ENCODE measurements at regions not wholly inside any gene's neighbourhood (a gene's known extent, or its start where the extent isn't known, plus 50 kb on each side); places are given as distances from the start of the nearest gene placed in this dataset.
A peak's percentile ranks its signal among the peaks of the same experiment; 100 is the strongest.

DNA sequence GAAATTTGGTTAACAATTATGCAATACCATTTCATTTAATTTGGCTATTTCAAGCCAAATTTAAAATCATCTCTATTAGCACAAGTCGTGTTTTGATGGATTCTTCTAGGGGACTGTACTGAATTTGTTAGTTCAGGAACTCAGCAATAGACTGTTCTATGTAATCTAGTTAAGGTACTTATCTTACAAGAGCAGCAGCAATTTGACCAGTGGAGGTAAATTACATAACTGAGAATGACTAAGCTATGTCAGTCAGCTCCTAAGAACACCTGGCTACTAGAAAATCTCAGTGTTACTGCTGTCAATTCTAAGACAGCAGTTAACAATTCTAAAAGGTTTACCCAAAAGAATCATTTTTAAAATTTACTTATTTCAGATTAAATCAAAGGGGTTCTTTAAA, 513.9 kb upstream of the ZWINT start:
- Histone ChIP-seq H3K79me1 (ENCODE audit: low read length) (no peaks in the 10 kb centered on the region), H3K27ac (ENCODE audit: low read depth, low read length) (no peak overlapping the region), H3K4me2 (ENCODE audit: low read length) (no peak overlapping the region), H3K9me3 (ENCODE audit: insufficient read depth, low read depth, low read length) (no peaks in the 10 kb centered on the region), H4K8ac (ENCODE audit: low read depth, low read length) (no peak overlapping the region), H3K4me3 (ENCODE audit: low read depth, low read length) (no peak overlapping the region), H3K9ac (ENCODE audit: low read length) (no peak overlapping the region), H3K79me2 (ENCODE audit: control insufficient read depth, insufficient read depth, low read length, poor library complexity) (no peaks in the 10 kb centered on the region), H4K12ac (ENCODE audit: low read depth, low read length) (no peak overlapping the region), H2BK12ac (ENCODE audit: low read length) (no peak overlapping the region), H3K36me3 (ENCODE audit: control insufficient read depth in 1 of 2, insufficient read depth in 2 of 2, low read length in 2 of 2) (no peaks in the 10 kb centered on the region), H2AFZ (ENCODE audit: insufficient read depth, low read length, poor library complexity) (no peak overlapping the region), H2BK120ac (ENCODE audit: insufficient read depth, low read length, poor library complexity) (no peak overlapping the region), H4K91ac (ENCODE audit: low read depth, low read length) (no peak overlapping the region), H3K4me1 (ENCODE audit: control insufficient read depth in 1 of 2, insufficient read depth in 2 of 2, low read length in 2 of 2) (no peaks in the 10 kb centered on the region), H3K23ac (ENCODE audit: low read length) (no peak overlapping the region), H3K27me3 (ENCODE audit: insufficient read depth, low read length) (no peaks in the 10 kb centered on the region), H3K4ac (ENCODE audit: low read depth, low read length) (no peak overlapping the region), H3K14ac (ENCODE audit: low read length) (no peak overlapping the region), H2BK5ac (ENCODE audit: low read depth, low read length, poor library complexity) (no peak overlapping the region), H2AK5ac (ENCODE audit: low read length) (no peak overlapping the region), H3K18ac (ENCODE audit: low read length) (no peak overlapping the region)
- DNase-seq = peak in 1 of 2 donors; percentile 8
- WGBS (ENCODE audit: extremely low coverage, insufficient coverage, insufficient read length) = no CpG with 5 or more reads among the region's 1 CpG

DNA sequence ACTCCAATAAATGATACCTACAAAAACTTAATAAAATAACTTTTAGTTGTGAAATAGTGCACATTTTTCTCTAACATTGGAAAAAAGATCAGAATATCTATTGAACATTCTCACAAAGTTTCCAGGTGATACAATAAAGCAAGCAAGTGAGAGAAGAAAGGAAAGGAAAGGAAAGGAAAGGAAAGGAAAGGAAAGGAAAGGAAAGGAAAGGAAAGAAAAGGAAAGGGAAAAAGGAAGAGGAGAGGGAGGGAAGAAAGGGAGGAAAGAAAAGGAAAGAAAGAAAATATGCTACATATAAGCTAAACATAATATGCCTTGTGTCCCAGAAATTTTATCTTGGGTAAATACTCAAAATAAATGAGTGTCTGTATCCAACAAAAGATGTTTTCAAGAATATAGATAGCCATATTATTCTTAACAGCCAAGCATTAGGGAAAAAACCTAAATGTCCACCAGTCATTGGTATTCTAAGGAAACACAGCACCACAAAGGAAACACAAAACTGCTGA, 510.2 kb upstream of the ZWINT start:
- no peaks in the 10 kb centered on the region for H3K9me3 ChIP-seq (ENCODE audit: insufficient read depth, low read depth, low read length)
- no peak overlapping the region for H3K18ac ChIP-seq (ENCODE audit: low read length)
- no peaks in the 10 kb centered on the region for H3K36me3 ChIP-seq (ENCODE audit: control insufficient read depth in 1 of 2, insufficient read depth in 2 of 2, low read length in 2 of 2)
- no peak overlapping the region for H2BK12ac ChIP-seq (ENCODE audit: low read length)
- H3K4me3 ChIP-seq (ENCODE audit: low read depth, low read length) = no peak overlapping the region
- no peak overlapping the region for H4K12ac ChIP-seq (ENCODE audit: low read depth, low read length)
- no peak overlapping the region for H3K14ac ChIP-seq (ENCODE audit: low read length)
- H2BK120ac ChIP-seq (ENCODE audit: insufficient read depth, low read length, poor library complexity) = no peak overlapping the region
- no peak overlapping the region for H4K8ac ChIP-seq (ENCODE audit: low read depth, low read length)
- H3K79me1 ChIP-seq (ENCODE audit: low read length) = no peaks in the 10 kb centered on the region
- H3K9ac ChIP-seq (ENCODE audit: low read length) = no peak overlapping the region
- no peak overlapping the region for H3K23ac ChIP-seq (ENCODE audit: low read length)
- no peak overlapping the region for H4K91ac ChIP-seq (ENCODE audit: low read depth, low read length)
- no peak overlapping the region for H3K27ac ChIP-seq (ENCODE audit: low read depth, low read length)
- no peak overlapping the region for H2BK5ac ChIP-seq (ENCODE audit: low read depth, low read length, poor library complexity)
- no peaks in the 10 kb centered on the region for H3K27me3 ChIP-seq (ENCODE audit: insufficient read depth, low read length)
- no peak overlapping the region for H3K4me2 ChIP-seq (ENCODE audit: low read length)
- no peak for DNase-seq
- no peaks in the 10 kb centered on the region for H3K4me1 ChIP-seq (ENCODE audit: control insufficient read depth in 1 of 2, insufficient read depth in 2 of 2, low read length in 2 of 2)
- H3K4ac ChIP-seq (ENCODE audit: low read depth, low read length) = no peak overlapping the region
- no peak overlapping the region for H2AK5ac ChIP-seq (ENCODE audit: low read length)
- H3K79me2 ChIP-seq (ENCODE audit: control insufficient read depth, insufficient read depth, low read length, poor library complexity) = no peaks in the 10 kb centered on the region
- H2AFZ ChIP-seq (ENCODE audit: insufficient read depth, low read length, poor library complexity) = no peak overlapping the region

DNA sequence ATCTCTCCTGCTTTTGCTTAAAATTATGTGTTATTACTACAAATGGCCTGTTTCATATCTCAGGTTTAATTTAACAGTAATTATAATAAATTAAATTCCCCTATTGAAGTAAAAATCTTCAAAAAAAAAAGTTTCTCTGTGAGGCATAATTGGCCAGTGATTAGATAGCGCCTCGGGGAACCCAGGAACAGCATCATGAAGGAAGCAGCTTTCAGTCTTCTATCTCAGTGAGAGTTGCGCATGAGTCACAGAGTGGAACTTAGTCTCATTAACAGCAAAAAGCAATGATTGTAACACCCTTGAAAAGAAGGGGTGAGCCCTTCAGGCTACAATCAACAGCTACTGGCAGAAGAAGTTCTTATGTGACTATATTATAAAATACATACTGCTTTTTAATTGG, 506.2 kb upstream of the ZWINT start:
- H3K9me3 ChIP-seq (ENCODE audit: insufficient read depth, low read depth, low read length) = no peaks in the 10 kb centered on the region
- H3K4me1 ChIP-seq (ENCODE audit: control insufficient read depth in 1 of 2, insufficient read depth in 2 of 2, low read length in 2 of 2) = no peaks in the 10 kb centered on the region
- no peak overlapping the region for H2BK120ac ChIP-seq (ENCODE audit: insufficient read depth, low read length, poor library complexity)
- no peaks in the 10 kb centered on the region for H3K27me3 ChIP-seq (ENCODE audit: insufficient read depth, low read length)
- no peak overlapping the region for H3K9ac ChIP-seq (ENCODE audit: low read length)
- DNase-seq = no peak
- no peaks in the 10 kb centered on the region for H3K79me1 ChIP-seq (ENCODE audit: low read length)
- no peak overlapping the region for H3K4me3 ChIP-seq (ENCODE audit: low read depth, low read length)
- no peak overlapping the region for H2BK12ac ChIP-seq (ENCODE audit: low read length)
- H3K18ac ChIP-seq (ENCODE audit: low read length) = no peak overlapping the region
- H3K79me2 ChIP-seq (ENCODE audit: control insufficient read depth, insufficient read depth, low read length, poor library complexity) = no peaks in the 10 kb centered on the region
- no peak overlapping the region for H2AFZ ChIP-seq (ENCODE audit: insufficient read depth, low read length, poor library complexity)
- H3K36me3 ChIP-seq (ENCODE audit: control insufficient read depth in 1 of 2, insufficient read depth in 2 of 2, low read length in 2 of 2) = no peaks in the 10 kb centered on the region
- no peak overlapping the region for H4K8ac ChIP-seq (ENCODE audit: low read depth, low read length)
- H4K12ac ChIP-seq (ENCODE audit: low read depth, low read length) = no peak overlapping the region
- no peak overlapping the region for H3K4ac ChIP-seq (ENCODE audit: low read depth, low read length)
- no peak overlapping the region for H3K14ac ChIP-seq (ENCODE audit: low read length)
- H3K27ac ChIP-seq (ENCODE audit: low read depth, low read length) = no peak overlapping the region
- no peak overlapping the region for H4K91ac ChIP-seq (ENCODE audit: low read depth, low read length)
- no peak overlapping the region for H2AK5ac ChIP-seq (ENCODE audit: low read length)
- WGBS (ENCODE audit: extremely low coverage, insufficient coverage, insufficient read length) = no CpG with 5 or more reads among the region's 3 CpGs
- no peak overlapping the region for H3K4me2 ChIP-seq (ENCODE audit: low read length)
- no peak overlapping the region for H2BK5ac ChIP-seq (ENCODE audit: low read depth, low read length, poor library complexity)
- no peak overlapping the region for H3K23ac ChIP-seq (ENCODE audit: low read length)

DNA sequence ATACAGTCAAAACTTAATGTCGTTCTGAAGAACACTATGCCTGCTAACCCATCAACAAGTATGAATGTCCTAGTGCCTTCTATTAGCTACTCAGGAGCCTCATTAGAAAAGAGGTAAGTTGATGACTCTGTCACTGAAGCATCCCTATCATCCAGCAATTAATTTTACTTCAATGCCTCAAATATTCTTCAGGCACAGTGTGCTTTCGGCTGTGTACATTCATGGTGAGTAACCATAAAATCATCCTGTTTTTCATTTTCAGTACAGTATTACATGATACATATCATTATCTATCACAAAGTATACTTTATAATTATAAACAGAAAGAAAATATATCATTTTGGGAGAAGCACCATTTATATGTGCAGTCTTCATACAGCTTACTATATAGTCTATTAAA, 495.5 kb upstream of the ZWINT start:
- DNase-seq = no peak
- H3K4me3 ChIP-seq (ENCODE audit: low read depth, low read length) = no peak overlapping the region
- no peak overlapping the region for H4K12ac ChIP-seq (ENCODE audit: low read depth, low read length)
- H3K4me2 ChIP-seq (ENCODE audit: low read length) = no peak overlapping the region
- H2AFZ ChIP-seq (ENCODE audit: insufficient read depth, low read length, poor library complexity) = no peak overlapping the region
- H3K14ac ChIP-seq (ENCODE audit: low read length) = no peak overlapping the region
- no peak overlapping the region for H3K9ac ChIP-seq (ENCODE audit: low read length)
- no peaks in the 10 kb centered on the region for H3K36me3 ChIP-seq (ENCODE audit: control insufficient read depth in 1 of 2, insufficient read depth in 2 of 2, low read length in 2 of 2)
- H3K4ac ChIP-seq (ENCODE audit: low read depth, low read length) = no peak overlapping the region
- H3K79me2 ChIP-seq (ENCODE audit: control insufficient read depth, insufficient read depth, low read length, poor library complexity) = no peaks in the 10 kb centered on the region
- no peaks in the 10 kb centered on the region for H3K9me3 ChIP-seq (ENCODE audit: insufficient read depth, low read depth, low read length)
- no peak overlapping the region for H2BK12ac ChIP-seq (ENCODE audit: low read length)
- no peak overlapping the region for H3K27ac ChIP-seq (ENCODE audit: low read depth, low read length)
- no peaks in the 10 kb centered on the region for H3K27me3 ChIP-seq (ENCODE audit: insufficient read depth, low read length)
- H4K91ac ChIP-seq (ENCODE audit: low read depth, low read length) = no peak overlapping the region
- H3K23ac ChIP-seq (ENCODE audit: low read length) = no peak overlapping the region
- H2AK5ac ChIP-seq (ENCODE audit: low read length) = no peak overlapping the region
- H2BK5ac ChIP-seq (ENCODE audit: low read depth, low read length, poor library complexity) = no peak overlapping the region
- H3K79me1 ChIP-seq (ENCODE audit: low read length) = no peaks in the 10 kb centered on the region
- H3K4me1 ChIP-seq (ENCODE audit: control insufficient read depth in 1 of 2, insufficient read depth in 2 of 2, low read length in 2 of 2) = no peaks in the 10 kb centered on the region
- H2BK120ac ChIP-seq (ENCODE audit: insufficient read depth, low read length, poor library complexity) = no peak overlapping the region
- H4K8ac ChIP-seq (ENCODE audit: low read depth, low read length) = no peak overlapping the region
- no CpG with 5 or more reads among the region's 2 CpGs for WGBS (ENCODE audit: extremely low coverage, insufficient coverage, insufficient read length)
- H3K18ac ChIP-seq (ENCODE audit: low read length) = no peak overlapping the region

Measured in trophoblast cell (in vitro differentiated cells and primary cell).